ENCODE measurements at regions not wholly inside any gene's neighbourhood (a gene's known extent, or its start where the extent isn't known, plus 50 kb on each side); places are given as distances from the start of the nearest gene placed in this dataset.
"Not testable (repeated sequence)": the region's sequence is repeated elsewhere in the genome, so short reads cannot be mapped to it uniquely, and the experiment has no call there.

DNA sequence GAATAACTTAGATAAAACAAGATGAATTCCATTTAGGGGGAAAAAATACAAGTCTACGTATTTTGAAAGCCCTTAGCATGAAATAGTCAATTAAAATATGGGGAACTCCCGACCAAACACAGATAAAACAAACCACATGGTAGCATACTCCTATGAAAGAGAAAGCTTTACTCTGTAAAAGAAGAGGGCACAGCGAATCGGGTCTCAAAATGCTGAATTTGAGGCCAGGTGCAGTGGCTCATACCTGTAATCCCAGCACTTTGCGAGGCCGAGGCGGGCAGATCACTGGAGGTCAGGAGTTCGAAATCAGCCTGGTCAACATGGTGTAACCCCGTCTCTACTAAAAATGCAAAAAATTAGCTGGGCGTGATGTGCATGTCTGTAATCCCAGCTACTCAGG is 116.9 kb upstream of the TIAM1 start:
- no peak for FAIRE-seq
- DNase-seq (ENCODE audit: low spot score): no peak

DNA sequence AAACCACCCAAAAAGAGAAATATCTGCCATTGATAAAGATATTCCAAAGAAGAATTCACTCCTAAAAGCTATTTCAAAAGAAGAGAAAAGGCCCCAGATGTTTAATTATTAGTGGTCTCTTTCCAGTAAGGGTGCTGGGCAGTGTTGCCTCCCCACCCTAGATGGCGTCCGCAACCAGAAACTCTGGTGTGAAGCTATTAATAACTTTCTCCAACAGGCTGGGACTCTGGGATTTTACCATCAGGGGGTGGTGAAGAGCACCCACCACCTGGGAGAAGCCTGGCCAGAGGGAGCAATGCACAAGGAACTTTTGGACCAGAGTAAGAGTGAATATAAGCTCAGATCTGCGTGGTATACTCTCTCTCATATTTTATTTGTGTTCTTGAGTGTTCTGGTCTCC is 115.4 kb upstream of the TIAM1 start:
- FAIRE-seq: no peak
- DNase-seq (ENCODE audit: low spot score): no peak

DNA sequence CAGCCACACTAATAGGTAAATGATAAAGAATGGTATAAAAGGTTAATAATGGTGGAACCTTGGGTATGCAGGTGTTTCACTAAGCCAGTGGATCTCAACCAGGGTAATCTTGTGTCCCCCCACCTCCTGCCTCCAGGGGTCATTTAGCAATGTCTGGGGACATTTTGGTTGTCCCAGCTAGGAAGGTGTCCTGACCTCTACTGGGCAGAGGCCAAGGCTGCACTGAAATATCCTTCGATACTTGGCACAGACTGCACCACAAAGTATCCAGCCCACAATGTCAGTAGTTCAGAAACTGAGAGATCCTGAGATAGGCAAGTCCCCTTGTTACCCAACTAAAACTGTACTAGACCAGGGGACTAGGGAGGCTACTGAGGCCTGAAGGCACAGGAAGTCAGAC is 113.6 kb upstream of the TIAM1 start:
- no peak for DNase-seq (ENCODE audit: low spot score)
- FAIRE-seq: peak; percentile 87

DNA sequence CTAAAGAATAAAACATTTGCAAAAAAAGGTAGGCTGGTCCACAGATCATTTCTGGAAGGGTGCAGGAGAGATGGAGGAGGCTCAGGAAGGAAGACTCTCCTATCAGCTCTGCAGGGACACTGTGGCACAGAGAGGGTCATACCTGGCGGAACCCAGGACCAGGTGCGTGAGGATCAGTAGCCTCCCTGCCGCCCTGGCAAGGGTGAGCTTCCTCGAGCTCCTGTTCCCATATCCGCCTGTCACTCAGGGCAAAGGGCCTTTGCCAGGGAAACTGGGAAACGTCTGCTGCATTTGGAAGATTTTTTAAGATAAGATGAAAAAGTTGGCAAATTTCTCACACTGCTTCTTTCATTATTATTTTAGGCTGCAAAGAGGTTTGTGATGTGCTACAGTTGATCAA is 112.1 kb upstream of the TIAM1 start:
- FAIRE-seq: no peak
- DNase-seq (ENCODE audit: low spot score): no peak

DNA sequence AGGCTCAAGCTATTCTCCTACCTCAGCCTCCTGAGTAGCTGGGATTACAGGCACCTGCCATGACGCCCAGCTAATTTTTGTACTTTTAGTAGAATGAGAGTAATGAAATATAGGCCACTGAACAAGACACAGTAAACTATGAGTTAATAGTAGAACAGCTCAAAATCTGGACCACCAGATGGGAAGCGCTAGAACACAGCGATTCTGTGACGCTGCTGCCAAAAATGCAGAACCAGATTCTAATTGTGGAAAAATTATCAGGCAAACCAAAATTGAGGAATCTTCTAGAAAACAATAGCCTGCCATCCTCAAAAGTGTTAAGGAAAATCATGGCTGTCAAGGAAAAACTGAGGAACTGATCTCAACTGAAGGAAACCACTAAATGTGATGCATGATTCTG is 111.4 kb upstream of the TIAM1 start:
- no peak for DNase-seq (ENCODE audit: low spot score)
- FAIRE-seq: no peak

DNA sequence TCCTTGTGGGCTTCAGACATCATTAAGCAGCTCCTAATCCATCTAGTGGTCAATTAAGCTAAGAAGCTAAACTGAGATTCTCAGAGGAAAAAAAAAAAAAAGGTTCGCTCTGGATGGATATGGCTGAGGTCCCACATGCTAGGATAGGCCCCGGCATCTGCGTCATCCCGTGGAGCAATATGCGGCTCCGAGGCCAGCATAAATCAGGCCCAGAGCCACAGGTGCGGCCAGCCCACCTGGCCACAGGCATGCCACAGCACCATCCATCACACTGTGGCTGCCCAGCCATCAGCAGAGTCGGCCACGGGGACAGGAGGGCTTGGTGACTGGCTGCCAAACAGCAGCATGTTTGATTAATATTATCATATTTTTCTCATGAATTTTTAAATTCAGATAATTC is 106.9 kb upstream of the TIAM1 start:
- DNase-seq (ENCODE audit: low spot score) (no peak), FAIRE-seq (no peak)

DNA sequence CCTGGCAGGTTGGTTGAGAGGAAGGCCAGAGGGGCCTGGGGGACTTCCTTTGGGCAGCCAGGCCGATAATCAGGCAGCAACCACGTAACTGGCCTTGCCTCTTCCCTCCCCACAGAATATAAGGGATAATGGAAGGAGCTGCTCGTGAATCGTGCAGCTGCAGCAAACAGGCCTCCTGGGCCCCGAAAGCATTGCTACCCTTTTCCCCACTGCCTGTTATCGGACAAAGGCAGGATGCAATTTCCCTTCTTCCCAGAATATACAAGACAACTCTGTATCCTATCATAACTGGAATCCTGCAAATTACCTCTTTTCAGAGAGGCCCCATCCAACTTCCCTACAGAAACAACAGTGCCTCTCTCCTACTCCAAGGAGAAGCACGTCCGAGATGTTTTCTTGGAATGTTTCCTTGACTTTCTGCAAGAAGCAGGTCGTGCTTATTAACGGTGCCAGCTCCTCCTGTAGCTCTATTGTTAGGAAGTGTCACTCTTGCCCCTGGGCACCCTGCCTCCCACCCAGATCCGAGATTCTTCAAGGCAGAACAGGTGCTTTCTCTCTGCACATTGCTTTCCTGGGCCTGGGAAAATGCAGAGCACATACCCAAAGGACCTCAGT is 106.0 kb upstream of the TIAM1 start:
- no peak for DNase-seq (ENCODE audit: low spot score)
- no peak for FAIRE-seq

DNA sequence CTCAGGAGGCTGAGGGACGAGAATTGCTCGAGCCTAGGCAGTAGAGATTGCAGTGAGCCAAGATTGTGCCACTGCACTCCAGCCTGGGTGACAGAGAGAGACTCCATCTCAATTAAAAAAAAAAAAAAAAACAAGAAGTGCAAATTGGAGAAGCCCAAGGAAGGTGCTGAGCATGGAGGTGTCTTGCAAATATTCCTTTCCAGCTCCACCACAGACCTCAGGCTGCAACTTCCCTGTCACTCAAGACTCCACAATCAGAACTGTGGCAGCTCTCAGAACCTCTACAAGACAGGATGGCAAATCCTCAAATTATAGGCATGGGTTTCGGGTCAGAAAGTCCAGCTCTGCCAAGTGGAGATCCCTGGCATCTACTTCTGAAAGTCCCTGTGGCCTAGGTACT is 104.4 kb upstream of the TIAM1 start:
- FAIRE-seq: no peak
- DNase-seq (ENCODE audit: low spot score): no peak

DNA sequence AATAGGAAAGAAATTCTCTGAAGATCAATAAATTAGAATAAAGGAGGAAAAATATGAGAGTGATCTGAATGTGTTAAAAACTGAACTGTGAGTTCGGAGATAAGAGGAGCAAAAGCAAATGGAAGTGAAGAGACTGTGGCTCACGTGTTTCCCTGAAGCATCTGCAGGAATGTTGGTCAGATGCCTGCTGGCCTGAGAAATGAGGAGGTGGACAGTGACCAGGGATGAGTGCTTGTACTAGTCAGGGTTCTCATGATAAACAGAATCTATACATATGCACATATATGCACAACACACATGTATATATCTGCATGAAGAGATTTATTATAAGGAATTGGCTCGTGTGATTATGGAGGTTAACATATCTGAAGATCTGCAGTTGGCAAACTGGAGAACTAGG is 103.4 kb upstream of the TIAM1 start:
- FAIRE-seq (no peak), DNase-seq (ENCODE audit: low spot score) (no peak)

DNA sequence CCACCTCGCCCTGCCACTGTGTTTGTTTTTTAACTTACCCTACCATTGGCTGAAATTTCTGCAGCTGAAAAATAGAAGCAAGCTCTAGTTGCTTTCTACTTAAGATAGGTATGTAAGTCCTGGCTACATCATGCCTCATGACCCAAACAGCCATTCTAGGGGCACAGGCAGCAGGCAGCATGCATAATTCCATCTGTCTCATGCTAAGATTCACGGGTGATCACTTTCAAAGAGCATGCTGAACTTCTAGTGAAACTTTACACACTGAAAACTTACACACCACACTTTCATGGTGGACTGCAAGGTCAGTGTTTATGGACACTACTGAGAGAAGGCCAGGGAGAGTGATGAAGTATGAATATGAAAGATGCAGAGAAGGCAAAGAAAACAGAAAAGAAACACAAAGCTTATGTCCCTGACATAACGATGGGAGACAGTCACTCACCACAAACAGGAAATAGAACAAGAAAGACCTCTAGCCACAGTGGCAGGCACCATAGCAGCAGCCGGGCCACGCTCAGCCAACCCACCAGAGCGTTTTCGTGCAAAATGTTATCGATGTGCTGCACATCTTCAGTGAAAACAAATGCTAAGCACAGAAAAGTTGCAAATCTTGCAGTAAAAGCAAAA is 102.3 kb upstream of the TIAM1 start:
- peak; percentile 66 for FAIRE-seq
- no peak for DNase-seq (ENCODE audit: low spot score)

DNA sequence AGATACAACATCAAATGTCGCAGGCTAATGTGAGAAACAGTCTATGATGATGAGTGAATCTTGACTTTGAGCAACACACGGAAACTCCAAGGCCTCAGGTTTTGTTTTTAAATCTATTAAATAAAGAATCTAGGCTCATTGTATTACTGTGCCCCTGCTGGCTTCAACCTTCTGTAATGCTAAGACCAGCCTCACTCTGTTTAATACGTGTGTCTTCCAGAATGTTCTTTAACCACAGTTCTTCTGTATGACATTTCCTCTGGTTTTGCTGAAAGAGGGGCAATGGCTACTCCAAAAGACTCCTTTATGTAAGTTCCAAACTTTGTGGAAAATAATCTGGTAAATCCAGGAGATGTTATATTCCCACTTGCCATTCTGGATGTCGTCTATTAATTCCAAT is 101.1 kb upstream of the TIAM1 start:
- no peak for DNase-seq (ENCODE audit: low spot score)
- FAIRE-seq: no peak

DNA sequence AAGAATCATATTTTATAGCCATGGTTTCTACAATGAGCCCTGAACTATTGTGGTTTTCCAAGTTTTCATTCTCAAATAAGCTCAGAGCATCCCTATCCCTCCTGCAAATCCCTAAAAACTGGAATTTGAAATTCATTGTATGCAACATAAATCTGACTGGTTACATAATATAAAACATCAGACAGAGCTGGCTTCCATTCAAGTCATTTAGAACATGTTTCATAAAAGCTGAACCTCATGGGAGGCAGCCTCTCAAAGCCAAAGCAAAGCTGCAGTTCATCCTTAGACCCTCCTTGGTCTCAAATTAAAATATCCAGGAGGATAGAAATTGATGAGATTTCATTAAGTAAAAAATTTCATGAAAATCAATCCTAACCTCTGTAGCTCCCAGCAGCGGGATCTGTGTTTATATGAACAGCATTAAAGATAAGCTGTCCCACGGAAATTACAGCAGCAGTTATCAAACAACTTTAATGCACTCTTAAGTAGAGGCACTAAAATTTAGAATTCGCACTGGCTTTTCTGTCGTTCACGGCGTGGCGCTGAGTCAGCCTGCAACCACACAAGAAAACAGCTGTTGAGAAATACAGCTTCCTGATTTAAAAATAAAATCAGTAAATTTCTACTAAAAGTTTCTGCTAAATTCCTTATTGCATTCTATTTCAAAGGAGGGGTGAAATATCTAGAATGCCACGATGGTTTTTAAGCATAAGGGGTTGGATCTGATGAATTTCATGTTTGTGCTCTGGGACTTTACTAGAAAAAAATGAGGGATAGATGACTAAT is 99.9 kb upstream of the TIAM1 start:
- DNase-seq (ENCODE audit: low spot score): no peak
- FAIRE-seq: no peak

DNA sequence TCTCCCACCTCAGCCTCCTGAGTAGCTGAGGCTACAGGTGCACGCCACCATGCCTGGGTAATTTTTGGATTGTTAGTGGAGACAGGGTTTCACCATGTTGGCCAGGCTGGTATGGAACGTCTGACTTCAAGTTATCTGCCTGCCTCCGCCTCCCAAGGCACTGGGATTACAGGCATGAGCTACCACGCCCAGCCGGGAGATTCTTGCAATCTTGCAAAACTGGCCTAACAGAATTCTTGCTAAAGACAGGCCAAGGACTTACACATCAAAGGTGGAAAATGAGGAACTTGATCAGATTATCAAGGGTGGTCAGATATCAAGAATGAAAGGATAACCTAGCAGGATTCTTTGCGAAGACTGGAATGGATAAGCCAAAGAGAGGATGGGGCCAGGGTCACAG is 98.3 kb upstream of the TIAM1 start:
- FAIRE-seq: no peak
- DNase-seq (ENCODE audit: low spot score): no peak

DNA sequence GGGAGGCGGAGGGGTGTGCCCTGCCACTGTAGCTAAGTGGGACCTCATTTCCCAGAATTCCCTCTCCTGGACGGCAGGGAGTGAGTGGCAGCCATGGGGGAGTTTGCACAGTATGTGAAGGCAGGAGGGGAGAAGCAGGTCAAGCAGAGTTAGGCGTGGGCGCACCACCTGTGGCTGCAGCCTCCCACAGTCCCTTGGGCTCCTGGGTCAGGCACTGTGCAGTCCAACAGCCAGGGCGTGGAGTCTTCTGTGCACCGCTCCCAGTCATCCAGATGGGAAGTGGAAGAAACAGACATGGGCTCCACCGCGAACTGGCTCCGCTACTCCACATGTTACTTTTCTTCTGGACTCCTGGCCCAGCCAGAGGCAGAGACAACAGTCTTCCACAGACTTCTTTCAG is 85.4 kb upstream of the TIAM1 start:
- DNase-seq (ENCODE audit: low spot score): no peak
- no peak for FAIRE-seq

DNA sequence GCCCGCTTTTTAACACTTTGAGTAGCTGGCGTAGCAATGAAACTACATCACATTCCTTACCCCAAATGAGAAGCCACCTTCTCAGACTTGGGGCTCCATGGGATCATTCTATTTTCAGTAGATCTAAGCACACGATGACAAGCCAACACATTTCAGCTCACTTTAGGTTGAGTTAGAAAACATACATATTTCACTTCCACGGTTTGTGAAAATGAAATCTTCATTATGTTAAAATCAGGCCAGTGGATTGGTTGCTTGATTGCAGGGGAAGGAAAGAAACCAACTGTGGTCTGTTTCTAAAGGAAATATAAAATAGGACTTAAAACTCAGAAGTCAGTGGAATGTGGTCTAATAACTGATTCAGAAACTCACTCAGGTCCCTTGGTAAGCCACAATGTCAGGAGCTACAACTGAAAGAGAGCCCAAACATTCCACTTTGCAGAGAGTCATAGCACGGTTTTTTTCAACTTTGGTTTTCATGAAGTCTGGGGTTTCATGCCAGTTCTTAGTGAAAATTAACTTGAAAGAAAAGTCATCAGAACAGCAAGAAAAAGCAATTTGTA is 82.3 kb upstream of the TIAM1 start:
- FAIRE-seq: no peak

DNA sequence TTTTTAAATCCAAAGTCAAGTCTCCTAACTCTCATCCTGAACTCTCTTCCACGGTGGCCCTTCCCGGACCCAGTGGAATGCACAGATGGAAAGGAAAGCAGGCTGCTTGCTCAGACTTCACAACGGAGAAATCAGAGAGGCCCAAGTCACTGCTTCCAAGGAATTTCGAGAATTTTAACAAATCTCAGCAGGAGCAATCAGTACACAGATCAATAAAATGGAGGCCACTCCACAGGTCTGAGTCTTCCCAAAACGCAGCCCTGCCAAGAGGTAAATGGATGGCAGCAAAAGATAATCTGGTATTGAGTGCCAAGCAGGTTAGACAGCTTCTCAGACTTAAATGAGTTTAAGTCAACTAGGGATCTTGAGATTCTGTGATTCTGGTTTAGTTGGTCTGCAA is 81.1 kb upstream of the TIAM1 start:
- FAIRE-seq: no peak
- no peak for DNase-seq (ENCODE audit: low spot score)

More for the DNA sequence above, 82.3 kb upstream of the TIAM1 start:
- no peak for DNase-seq (ENCODE audit: low spot score)

DNA sequence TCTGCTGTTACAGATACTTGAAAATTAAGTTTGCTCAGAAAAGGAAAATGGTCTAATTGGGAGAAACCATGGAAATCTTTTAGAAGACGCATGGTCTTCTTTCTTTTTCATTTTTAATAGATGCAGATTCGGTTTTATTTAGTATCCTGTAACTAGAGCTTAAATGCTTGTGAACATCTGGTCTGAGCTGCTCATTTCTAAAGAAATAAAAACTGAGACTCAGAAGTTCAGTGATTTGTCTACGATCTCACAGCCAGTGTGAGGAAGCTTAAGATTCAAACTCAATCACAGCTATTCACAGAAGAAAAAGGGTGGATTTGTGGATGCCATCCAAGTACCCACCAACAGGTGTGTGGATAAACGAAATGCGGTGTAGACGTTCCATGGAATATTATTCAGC is 80.0 kb upstream of the TIAM1 start:
- FAIRE-seq: peak; percentile 9

DNA sequence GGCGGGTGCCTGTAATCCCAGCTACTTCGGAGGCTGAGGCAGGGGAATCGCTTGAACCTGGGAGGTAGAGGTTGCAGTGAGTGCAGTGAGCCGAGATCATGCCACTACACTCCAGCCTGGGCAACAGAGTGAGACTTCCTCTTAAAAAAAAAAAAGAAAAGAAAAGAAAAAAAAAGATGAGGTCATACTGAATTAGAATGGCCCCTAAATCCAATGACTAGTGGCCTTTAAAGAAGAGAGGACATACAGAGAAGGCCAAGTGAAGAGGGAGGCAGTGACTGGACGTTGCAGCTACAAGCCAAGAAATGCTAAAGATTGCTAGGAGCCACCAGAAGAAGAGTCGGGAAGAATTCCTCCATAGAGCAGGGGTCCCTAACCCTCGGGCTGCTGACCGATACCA is 76.9 kb upstream of the TIAM1 start:
- FAIRE-seq (no peak), DNase-seq (ENCODE audit: low spot score) (no peak)

More for the DNA sequence above, 80.0 kb upstream of the TIAM1 start:
- no peak for DNase-seq (ENCODE audit: low spot score)

DNA sequence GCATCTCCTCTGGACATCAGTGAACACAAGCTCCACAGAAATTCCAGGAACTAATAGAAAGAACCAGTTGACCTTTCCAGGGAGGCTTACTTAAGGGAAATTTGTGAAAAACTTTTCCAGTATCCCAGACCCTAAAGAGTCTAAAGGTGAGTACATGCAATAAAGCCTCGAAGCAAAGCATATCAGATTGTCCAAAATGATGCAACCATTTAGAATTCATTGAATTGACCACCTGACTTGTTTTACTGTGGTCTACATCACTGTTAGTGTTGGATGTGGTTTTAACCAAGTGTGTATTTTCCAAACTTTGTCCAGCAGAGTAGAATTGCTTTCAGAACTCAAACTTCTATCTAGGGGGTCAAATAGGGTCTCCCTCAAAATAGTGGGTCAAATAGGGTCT is 76.3 kb upstream of the TIAM1 start:
- FAIRE-seq (no peak), DNase-seq (ENCODE audit: low spot score) (no peak)

DNA sequence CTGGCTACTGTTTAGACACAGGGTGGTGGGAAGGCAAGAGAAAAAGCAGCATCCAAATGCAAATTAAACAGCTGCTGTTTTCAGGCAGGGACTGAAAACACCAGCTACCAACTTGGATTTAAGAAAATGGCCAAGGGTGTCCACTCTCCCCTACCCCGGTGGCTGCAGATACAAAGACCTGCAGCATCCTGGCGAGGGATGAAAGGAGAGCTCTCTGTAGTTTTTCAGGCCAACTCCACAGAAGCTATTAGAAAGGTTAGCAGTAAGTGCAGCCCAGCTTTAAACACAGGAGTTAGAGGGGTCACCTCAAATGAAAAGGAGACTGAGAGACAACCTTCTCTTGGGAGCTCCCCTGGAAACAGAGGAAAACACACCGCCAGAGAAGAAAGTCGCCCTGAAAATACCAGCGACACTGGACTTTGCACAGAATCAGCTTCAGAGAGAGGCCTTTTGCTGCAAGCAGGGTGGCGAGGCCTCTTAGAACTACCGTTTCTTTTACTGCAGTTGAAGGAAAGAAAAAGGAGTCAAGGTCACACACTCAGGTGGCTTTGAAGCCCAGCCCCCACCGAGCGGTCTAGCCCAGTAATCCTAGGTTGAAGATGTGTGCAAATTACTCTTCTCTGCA is 74.4 kb upstream of the TIAM1 start:
- no peak for FAIRE-seq
- no peak for DNase-seq (ENCODE audit: low spot score)

DNA sequence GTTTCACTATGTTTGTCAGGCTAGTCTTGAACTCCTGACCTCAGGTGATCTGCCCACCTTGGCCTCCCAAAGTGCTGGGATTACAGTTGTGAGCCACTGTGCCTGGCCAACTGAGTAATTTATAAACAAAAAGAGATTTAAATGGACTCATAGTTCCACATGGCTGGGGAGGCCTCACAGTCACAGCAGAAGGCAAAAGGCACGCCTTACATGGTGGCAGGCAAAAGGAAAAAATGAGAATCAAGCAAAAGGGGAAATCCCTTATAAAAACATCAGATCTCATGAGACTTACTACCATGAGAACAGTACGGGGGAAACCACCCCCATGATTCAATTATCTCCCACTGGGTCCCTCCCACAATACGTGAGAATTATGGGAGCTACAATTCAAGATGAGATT is 73.2 kb upstream of the TIAM1 start:
- DNase-seq (ENCODE audit: low spot score); FAIRE-seq: not testable (repeated sequence)

DNA sequence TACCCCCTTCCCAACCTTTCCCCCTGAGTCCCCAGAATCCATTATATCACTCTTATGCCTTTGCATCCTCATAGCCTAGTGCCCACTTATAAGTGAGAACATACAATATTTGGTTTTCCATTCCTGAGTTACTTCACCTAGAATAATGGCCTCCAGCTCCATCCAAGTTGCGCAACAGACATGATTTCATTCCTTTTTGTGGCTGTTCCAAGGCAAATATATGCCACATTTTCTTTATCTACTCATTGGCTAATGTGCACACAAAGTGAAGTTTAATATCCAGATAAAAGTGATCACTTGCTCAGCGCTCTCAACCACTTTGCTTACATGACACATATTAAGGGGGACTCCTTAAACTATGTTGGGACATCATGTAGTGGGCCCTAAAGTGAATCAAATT is 72.4 kb upstream of the TIAM1 start:
- DNase-seq (ENCODE audit: low spot score) (no peak), FAIRE-seq (no peak)

Data from urothelium cell line (cell line).